GM10266 (cell line): ENCODE measurements at regions not wholly inside any gene's neighbourhood (a gene's known extent, or its start where the extent isn't known, plus 50 kb on each side); places are given as distances from the start of the nearest gene placed in this dataset.
"Not testable (repeated sequence)": the region's sequence is repeated elsewhere in the genome, so short reads cannot be mapped to it uniquely, and the experiment has no call there.

Experiments used
- DNase-seq: peaks from one replicate; pipeline ENCODE4 v3.0.0; 2012; ENCODE audit errors: extremely low spot score
- TF ChIP-seq, protein P1 (sequence below): IDR thresholded peaks from 2 replicates; pipeline ENCODE4 v1.5.1; 2012; ENCODE audit warnings: mild to moderate bottlenecking, low read depth; ENCODE audit not compliant: control insufficient read depth, insufficient read depth; ENCODE audit errors: missing control alignments

DNA sequence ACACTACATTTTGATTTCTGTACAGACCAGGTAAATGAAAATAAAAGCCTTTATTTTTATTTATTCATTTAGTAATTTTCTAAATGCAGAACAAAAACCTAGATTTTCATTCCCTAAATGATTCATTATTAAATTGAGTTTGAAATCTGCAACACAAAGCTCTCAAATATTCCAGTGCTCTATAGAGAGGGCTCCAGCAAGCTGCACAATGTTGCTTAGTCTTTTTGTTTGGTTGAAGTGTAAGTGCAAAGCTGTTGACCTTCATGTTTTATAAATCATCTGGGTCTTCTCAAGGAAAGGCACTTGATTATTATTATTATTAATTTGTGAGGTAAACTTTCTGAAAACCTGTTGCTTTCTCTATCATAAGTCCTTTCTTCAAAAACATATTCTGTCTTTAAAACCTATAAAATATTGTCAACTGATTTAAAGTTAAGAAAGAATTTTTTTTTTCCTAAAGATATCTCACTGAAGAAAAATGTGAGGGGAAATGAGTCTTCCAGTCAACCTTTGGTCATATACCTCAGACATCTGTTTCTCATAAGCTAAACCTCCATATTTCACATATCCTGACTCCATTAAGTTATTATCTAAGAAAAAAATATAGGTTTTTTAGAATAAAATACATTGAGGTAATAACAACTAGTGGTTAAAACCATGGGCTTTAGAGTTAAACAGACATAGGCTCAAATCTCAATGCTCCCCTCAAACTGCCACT, 100.7 kb downstream of the ZIC4 start:
- TF ChIP-seq, protein P1, sequence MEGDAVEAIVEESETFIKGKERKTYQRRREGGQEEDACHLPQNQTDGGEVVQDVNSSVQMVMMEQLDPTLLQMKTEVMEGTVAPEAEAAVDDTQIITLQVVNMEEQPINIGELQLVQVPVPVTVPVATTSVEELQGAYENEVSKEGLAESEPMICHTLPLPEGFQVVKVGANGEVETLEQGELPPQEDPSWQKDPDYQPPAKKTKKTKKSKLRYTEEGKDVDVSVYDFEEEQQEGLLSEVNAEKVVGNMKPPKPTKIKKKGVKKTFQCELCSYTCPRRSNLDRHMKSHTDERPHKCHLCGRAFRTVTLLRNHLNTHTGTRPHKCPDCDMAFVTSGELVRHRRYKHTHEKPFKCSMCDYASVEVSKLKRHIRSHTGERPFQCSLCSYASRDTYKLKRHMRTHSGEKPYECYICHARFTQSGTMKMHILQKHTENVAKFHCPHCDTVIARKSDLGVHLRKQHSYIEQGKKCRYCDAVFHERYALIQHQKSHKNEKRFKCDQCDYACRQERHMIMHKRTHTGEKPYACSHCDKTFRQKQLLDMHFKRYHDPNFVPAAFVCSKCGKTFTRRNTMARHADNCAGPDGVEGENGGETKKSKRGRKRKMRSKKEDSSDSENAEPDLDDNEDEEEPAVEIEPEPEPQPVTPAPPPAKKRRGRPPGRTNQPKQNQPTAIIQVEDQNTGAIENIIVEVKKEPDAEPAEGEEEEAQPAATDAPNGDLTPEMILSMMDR, result no peak
- DNase-seq, result no peak

- DNase-seq, result no peak
- TF ChIP-seq, protein P1, result no peak
These were observed 101.6 kb downstream of the ZIC4 start for GRCh38 chr3:147304756-147305155.

DNA sequence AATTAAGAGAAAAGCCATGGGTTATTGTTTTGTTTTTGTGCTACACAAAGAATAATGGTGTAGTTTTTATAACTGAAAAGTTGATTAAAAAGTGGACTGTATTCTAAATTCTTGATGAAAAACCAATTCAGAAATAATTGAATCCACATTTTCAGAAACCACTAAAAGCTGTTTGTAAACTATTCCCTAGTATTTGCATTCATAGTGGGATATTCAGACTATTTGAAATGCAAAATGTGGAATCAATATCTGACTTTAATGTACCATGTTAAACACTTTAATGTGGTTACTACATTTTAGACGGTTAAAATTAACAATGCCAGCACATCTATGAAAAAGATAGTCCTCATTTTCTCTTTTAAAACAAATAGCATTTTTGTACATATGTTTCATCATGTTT, 104.6 kb downstream of the ZIC4 start:
- no peak for DNase-seq
- TF ChIP-seq, protein P1, result no peak

- TF ChIP-seq, protein P1, result no peak
- DNase-seq, result no peak
These were observed 106.7 kb downstream of the ZIC4 start for GRCh38 chr3:147299656-147300055.

DNA sequence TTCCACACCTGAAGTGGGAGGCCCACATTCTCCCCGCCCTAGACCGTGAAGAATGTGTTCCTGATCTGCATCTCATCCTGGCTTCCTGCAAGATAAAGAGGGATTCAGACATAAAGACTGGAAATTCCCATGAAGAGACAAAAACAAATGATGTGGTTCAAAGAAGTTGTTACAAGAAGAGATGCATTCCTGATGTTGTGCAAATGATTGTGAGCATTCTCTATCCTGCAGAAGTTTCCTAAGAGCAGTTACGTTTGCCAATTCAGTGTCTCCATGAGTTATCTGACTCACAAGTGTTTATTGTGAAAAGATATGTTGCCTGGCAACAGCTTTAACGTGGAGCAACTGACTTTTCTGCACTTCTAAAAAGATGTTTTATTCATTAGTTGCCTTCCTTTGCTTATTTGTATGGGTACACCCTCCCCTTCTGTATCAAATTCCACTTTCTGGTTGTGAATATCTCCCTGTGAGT, 107.8 kb downstream of the ZIC4 start:
- no peak for DNase-seq
- TF ChIP-seq, protein P1, result no peak

DNA sequence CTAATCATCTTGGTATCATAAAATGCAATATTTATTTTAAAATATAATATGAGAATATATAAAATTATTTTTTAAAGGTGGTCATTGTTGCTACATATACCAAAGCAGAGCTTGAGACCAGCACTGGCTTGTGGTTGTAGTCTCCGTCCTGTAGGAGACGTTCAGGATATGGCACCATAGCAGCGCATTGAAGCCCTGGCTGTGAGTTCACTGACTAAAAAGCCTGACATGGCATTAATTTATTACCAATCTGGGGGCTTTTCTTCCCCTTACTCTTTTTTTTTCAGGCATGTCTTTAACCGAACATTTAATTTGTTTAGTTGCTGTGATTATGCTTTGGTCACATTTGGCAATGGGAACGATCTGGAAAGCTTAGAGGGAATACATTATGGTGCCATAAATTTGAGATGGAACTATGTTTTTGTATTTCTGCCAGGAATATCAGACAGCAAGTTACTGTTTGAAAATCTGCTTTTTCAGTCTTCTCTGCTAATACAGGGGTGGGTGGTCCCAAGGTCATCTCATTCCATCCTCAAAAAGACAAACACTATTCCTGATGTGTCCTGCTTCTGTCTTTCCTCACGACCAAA, 108.5 kb downstream of the ZIC4 start:
- DNase-seq, result no peak
- TF ChIP-seq, protein P1, result no peak

DNA sequence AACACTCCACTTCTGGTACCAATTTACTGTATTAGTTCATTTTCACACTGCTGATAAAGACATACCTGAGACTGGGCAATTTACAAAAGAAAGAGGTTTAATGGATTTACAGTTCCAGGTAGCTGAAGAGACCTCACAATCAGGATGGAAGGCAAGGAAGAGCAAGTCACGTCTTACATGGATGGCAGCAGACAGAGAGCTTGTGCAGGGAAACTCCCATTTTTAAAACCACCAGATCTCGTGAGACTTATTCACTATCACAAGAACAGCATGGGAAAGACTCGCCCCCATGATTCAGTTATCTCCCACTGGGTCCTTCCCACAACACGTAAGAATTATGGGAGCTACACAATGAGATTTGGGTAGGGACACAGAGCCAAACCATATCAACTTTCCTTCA, 119.0 kb downstream of the ZIC4 start:
- DNase-seq, result not testable (repeated sequence)
